B cell (primary cell): ENCODE measurements at regions not wholly inside any gene's neighbourhood (a gene's known extent, or its start where the extent isn't known, plus 50 kb on each side); places are given as distances from the start of the nearest gene placed in this dataset.

Source experiments
- CTCF ChIP-seq: fragments of 200-600 bp; IDR thresholded peaks from one replicate; pipeline ENCODE4 v1.8.0; 2022; ENCODE audit warnings: antibody characterized with exemption, mild to moderate bottlenecking
- EZH2 ChIP-seq: IDR thresholded peaks from 2 replicates; pipeline ENCODE4 v1.6.1; 2012; ENCODE audit warnings: borderline replicate concordance, low read depth, mild to moderate bottlenecking, moderate library complexity, low read length; ENCODE audit not compliant: insufficient read depth, poor library complexity, severe bottlenecking

GRCh38 chr1:60527567-60527966 is 454.0 kb upstream of the C1orf87 start:
- TF ChIP-seq CTCF (no peak), EZH2 (no peak)
